IPS-11a (cell line): ENCODE measurements at regions not wholly inside any gene's neighbourhood (a gene's known extent, or its start where the extent isn't known, plus 50 kb on each side); places are given as distances from the start of the nearest gene placed in this dataset.

Experiments
- H3K4me3 ChIP-seq: one replicate; pipeline ENCODE4 v1.5.1; 2013; ENCODE audit warnings: low read depth, low read length, control low read depth

DNA sequence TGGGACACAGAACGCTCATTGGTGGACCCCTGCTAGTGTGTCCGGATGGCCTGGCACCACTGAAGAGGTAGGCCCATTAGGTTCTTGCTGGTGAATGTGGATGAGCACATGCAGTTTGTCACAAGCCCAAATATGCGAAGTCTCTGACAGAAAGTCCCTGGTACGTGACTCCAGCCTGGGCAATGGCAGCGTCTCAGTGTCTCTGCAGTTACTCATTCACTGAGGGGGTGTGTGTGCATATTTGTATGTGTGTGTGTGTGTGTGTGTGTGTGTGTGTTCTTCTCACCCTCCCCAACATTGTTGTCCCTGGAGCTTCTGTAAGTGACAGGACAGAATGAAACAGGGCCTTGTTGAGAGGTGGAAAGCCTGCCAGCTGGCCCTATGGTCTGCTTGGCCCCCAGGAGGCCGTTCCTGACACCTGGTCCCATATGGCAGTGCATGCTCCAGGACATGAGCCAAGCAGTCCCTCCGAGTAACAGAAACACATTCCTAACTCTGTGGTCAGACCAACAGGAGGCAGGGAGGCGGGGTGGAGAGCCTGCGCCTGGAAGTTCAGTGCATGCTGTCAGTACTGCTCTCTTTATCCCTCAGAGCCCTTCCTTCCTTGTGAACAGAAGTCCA, 169.9 kb downstream of the SLC28A3 start:
- no peak overlapping the region for H3K4me3 ChIP-seq

DNA sequence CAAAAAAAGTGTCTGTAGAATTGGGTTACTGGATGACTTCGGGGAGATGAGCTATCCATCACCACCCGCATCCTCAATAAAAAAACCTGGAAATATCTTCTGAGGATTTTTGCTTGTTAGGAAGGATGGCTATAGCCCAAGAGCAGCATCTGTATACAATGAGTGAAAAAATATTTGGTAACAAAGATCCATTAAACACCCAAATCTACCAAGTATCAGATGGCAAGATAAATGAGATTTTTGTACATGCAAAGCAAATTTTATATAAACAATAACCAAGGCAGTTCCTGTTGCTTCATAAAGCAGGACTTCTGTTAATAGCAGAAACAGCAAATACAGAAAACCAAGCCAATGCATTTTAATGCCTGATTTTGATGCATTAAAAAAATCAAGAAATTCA, 166.6 kb downstream of the SLC28A3 start:
- no peak overlapping the region for H3K4me3 ChIP-seq

DNA sequence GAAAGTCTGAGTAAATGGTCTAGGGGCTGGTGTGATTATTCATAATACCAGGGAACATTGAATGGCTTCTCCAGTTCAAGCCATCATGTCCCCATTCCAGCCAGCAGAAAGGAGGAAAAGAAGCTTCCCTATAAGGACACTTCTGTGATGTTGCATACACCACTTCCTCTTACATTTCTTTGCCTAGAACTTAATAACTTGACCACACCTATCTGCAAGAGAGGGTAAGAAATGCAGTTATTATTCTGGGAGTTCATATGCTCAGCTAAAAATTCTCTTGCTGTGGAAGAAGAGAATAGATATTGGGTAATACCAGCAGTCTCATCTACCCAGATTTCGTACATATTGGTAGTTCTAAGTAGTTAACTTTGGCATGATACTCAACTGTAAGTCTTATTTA, 166.1 kb downstream of the SLC28A3 start:
- H3K4me3 ChIP-seq = no peak overlapping the region

DNA sequence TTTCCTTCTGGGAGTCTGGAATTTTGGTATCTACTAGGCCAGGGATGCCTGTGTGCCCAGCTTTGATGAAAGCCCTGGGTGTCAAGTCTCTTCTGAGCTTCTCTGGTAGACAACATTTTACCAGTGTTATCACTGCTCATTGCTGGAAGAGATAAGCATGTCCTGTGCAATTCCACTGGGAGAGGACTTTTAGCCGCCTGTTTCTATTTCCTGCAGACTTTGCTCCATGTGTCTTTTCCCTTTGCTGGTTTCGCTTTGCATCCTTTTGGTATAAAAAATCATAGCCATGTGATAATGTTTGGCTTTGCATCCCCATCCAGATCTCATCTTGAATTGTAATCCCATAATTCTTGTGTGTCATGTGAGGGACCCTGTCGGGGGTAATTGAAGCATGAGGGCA, 163.2 kb downstream of the SLC28A3 start:
- no peak overlapping the region for H3K4me3 ChIP-seq

DNA sequence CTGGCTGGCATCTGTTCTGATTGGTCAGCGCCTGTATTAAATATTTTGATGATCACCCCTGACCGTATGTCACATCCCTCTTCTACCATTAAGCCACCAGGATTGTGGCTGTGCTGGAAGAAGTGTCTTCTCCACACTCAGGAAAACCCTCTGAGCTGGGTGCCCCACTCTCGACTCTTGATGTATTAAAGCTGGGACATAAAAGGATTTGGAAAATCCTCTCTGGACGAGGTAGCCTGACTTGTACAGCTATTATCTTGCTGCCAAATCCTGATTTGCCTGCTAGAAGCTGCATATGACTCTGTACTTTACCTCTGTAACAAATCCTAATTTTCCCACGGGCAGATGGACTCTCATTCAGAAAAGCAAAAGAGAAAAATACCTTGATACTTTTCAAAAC, 161.0 kb downstream of the SLC28A3 start:
- no peak overlapping the region for H3K4me3 ChIP-seq

GRCh38 chr9:84187090-84187489, 153.5 kb downstream of the SLC28A3 start:
- H3K4me3 ChIP-seq = no peak overlapping the region

GRCh38 chr9:84189904-84190303, 150.7 kb downstream of the SLC28A3 start:
- no peak overlapping the region for H3K4me3 ChIP-seq

- no peak overlapping the region for H3K4me3 ChIP-seq
These were observed 150.1 kb downstream of the SLC28A3 start for GRCh38 chr9:84190411-84190810.

DNA sequence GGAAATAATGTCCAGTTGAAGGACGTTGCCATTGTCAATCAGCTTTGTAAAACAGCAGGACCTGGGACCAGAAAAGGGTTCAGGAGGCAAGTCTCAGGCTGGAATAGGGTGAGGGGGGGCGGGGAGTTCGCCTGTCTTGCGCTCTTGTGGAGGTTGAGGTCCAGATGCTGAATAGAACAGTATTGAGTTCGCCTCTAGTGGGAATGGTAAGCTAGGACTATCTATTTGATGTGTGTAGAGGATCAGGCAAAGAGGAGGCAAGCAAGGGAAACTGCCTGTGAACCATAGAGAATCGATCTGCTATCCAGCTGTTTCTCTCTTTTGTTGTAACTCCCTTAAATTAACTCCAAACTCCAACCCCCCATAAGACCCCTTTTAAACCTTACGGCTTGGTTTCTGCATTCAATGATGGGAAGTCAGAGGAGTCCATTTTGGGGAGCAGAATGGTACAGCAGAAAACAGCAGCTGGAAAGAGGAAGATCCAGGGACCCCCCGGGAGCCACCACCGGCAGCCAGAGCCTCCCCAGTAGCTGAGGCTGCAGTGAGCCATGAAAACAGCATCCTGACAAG, 133.7 kb downstream of the SLC28A3 start:
- no peak overlapping the region for H3K4me3 ChIP-seq

DNA sequence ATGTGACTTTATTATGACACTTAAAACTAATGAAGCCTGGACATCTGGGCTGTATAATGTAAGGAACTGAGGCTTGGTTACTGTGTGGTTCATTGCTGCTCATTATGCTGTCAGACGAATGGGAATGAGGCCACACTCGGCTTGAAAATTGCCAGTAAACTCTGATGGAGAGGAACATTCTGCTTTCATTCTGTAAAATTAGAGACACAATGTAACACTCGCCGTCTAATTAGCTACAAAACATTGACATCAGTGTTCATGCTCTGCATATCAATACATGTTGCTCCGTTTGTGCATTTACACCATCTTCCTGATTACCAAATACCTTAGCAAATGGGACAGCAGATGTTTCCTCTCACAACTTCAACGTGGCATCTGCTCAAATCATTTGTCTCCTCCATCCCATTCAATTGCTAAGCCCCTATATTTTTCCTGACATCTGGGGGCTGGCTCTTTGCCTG, 133.0 kb downstream of the SLC28A3 start:
- no peak overlapping the region for H3K4me3 ChIP-seq

DNA sequence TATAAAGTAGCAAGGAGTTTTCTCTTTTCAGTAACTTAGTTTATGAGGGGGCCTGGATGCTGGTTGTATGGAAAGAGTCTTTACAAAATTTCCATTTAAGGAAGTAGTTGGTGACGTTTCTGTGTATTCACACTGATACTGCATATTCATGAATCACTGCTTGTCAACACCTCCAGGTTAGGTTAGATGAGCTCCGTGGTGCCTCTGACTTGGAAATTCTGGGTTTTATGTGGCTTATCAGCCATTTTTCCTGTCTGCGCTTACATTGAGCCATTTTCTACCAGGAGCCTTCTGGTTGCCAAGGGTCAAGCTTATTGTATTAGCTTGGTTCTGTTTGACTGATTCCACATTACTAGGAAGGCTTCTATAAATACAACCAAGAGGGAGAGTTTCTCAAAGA, 128.3 kb downstream of the SLC28A3 start:
- H3K4me3 ChIP-seq = no peak overlapping the region

DNA sequence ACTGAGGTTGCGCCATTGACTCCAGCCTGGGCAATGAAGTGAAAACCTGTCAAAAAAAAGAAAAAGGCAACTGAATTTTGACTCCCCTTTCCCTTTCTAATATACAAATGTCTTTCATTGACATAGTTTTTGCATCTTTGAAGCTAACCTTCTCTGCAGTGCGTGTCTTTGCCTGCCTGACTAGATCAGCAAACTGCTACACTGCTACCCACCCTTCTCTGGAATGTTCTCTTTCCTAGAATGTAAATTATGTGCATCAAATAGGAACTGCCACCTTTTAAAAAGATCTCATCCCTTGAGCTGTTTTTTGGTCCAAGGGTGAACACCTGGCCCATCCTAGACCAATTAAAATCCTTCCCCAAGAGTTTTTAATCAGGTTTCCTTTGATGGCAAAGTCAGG, 127.6 kb downstream of the SLC28A3 start:
- H3K4me3 ChIP-seq = no peak overlapping the region

- no peak overlapping the region for H3K4me3 ChIP-seq
These were observed 124.4 kb downstream of the SLC28A3 start for GRCh38 chr9:84216151-84216550.

- no peak overlapping the region for H3K4me3 ChIP-seq
These were observed 122.2 kb downstream of the SLC28A3 start for GRCh38 chr9:84218322-84218721.

- no peak overlapping the region for H3K4me3 ChIP-seq
These were observed 116.3 kb downstream of the SLC28A3 start for GRCh38 chr9:84224246-84224645.
